HCT116 (cell line): ENCODE measurements at regions not wholly inside any gene's neighbourhood (a gene's known extent, or its start where the extent isn't known, plus 50 kb on each side); places are given as distances from the start of the nearest gene placed in this dataset.

Experiments used
- ATAC-seq: fragments of 200-7000 bp; cut with Tn5 transposase; 2 replicates; pipeline ENCODE4 v1.9.1; 2020; ENCODE audit warnings: mild to moderate bottlenecking, moderate library complexity
- BruUV-seq: library from RNA; stranded (reverse); fragments of 400-500 nt; replicated peaks from 2 replicates; lab custom pipeline; 2021; lab: Mats Ljungman, UMichigan
- CTCF ChIA-PET: fragments of 300-600 bp; sonication (Branson Sonifier 250); formaldehyde crosslinking; loops from one replicate; lab custom pipeline; 2021; ENCODE audit warnings: antibody characterized with exemption; lab: Charles Lee
- POLR2A ChIA-PET: fragments of 300-600, 350-600 bp; sonication (Branson Sonifier 250); formaldehyde crosslinking; loops from one replicate; lab custom pipeline; 2021; ENCODE audit warnings: antibody characterized with exemption; lab: Charles Lee
- RAD21 ChIA-PET, 2 experiments: fragments of 300-600 bp; sonication (Branson Sonifier 250); formaldehyde crosslinking; loops; one replicate each; lab custom pipeline; 2023; ENCODE audit warnings: low total read pairs in 2 of 2; ENCODE audit not compliant: uncharacterized antibody in 2 of 2, unreplicated experiment in 2 of 2, low non-redundant PET in 1 of 2; lab: Charles Lee
- DNase-seq: peaks from one replicate; pipeline ENCODE4 v3.0.0-alpha.2; 2010; ENCODE audit warnings: low read depth, low spot score
- H2AFZ ChIP-seq: fragments of 200-600 bp; shearing (Covaris generic), sonication (generic); 2 replicates; pipeline ENCODE4 v1.6.1; 2017; ENCODE audit warnings: low read depth, mixed run types, mixed read lengths, antibody characterized with exemption, low read length; ENCODE audit not compliant: poor library complexity, severe bottlenecking
- H3K27ac ChIP-seq: 2 replicates; pipeline ENCODE4 v1.5.1; 2012; ENCODE audit warnings: low read depth, low read length
- H3K27me3 ChIP-seq: fragments of 200-600 bp; sonication (generic); 2 replicates; pipeline ENCODE4 v1.6.1; 2016; ENCODE audit warnings: mixed run types, low read length, mixed read lengths; ENCODE audit not compliant: insufficient read depth
- H3K36me3 ChIP-seq, 2 experiments: fragments of 200-500 bp in 1 of 2; fragments of 200-600 bp in 1 of 2; sonication (Bioruptor generic) in 1 of 2; sonication (generic) in 1 of 2; 2 replicates each; pipeline versions ENCODE4 v1.5.1 to v1.6.1; 2014 to 2016; ENCODE audit warnings: low read length in 2 of 2, inconsistent platforms in 1 of 2, mixed read lengths in 1 of 2, mixed run types in 1 of 2; ENCODE audit not compliant: insufficient read depth in 2 of 2, control insufficient read depth in 1 of 2
- H3K4me1 ChIP-seq, 2 experiments: fragments of 200-600 bp in 1 of 2; sonication (generic) in 1 of 2; 2 replicates each; pipeline versions ENCODE4 v1.5.1 to v1.6.1; 2012 to 2017; ENCODE audit warnings: low read length in 2 of 2, inconsistent platforms in 1 of 2, mild to moderate bottlenecking in 1 of 2, mixed read lengths in 1 of 2, mixed run types in 1 of 2, moderate library complexity in 1 of 2; ENCODE audit not compliant: insufficient read depth in 2 of 2, control insufficient read depth in 1 of 2
- H3K4me2 ChIP-seq: fragments of 200-600 bp; sonication (generic); 2 replicates; pipeline ENCODE4 v1.6.1; 2017; ENCODE audit warnings: mixed run types, low read length, mixed read lengths
- H3K4me3 ChIP-seq, 2 experiments: fragments of 200-600 bp in 1 of 2; sonication (generic) in 1 of 2; replicated peaks in 1 of 2; 2 replicates each; pipeline ENCODE4 v1.5.1; 2011 to 2016; ENCODE audit warnings: low read length in 2 of 2, control low read depth in 1 of 2, low read depth in 1 of 2, mild to moderate bottlenecking in 1 of 2, mixed read lengths in 1 of 2, mixed run types in 1 of 2
- H3K79me2 ChIP-seq: fragments of 200-600 bp; sonication (generic); 2 replicates; pipeline ENCODE4 v1.6.1; 2017; ENCODE audit warnings: mild to moderate bottlenecking, mixed run types, low read length, moderate library complexity, mixed read lengths; ENCODE audit not compliant: insufficient read depth
- H3K9ac ChIP-seq: fragments of 200-600 bp; sonication (generic); 2 replicates; pipeline ENCODE4 v1.6.1; 2016; ENCODE audit warnings: low read length, mixed read lengths
- H3K9me2 ChIP-seq: fragments of 200-600 bp; sonication (generic), shearing (Covaris generic); 2 replicates; pipeline ENCODE4 v1.6.1; 2017; ENCODE audit warnings: mixed run types, mild to moderate bottlenecking, moderate library complexity; ENCODE audit not compliant: insufficient read depth
- H3K9me3 ChIP-seq, 2 experiments: fragments of 200-500 bp in 1 of 2; fragments of 200-600 bp in 1 of 2; sonication (Bioruptor generic) in 1 of 2; sonication (generic) in 1 of 2; 2 replicates each; pipeline ENCODE4 v1.6.1; 2014 to 2017; ENCODE audit warnings: low read length in 2 of 2, mixed read lengths in 2 of 2, inconsistent platforms in 1 of 2, low read depth in 1 of 2, mild to moderate bottlenecking in 1 of 2, mixed run types in 1 of 2, moderate library complexity in 1 of 2; ENCODE audit not compliant: control insufficient read depth in 1 of 2, insufficient read depth in 1 of 2
- H4K20me1 ChIP-seq: fragments of 200-600 bp; sonication (generic), shearing (Covaris generic); 2 replicates; pipeline ENCODE4 v1.6.1; 2017; ENCODE audit warnings: mixed run types, mild to moderate bottlenecking, moderate library complexity; ENCODE audit not compliant: insufficient read depth
- CBX3 ChIP-seq: IDR thresholded peaks from 2 replicates; pipeline ENCODE4 v1.6.1; 2012; ENCODE audit warnings: low read depth
- CTCF ChIP-seq, 3 experiments: fragments of 200-600 bp in 1 of 3; sonication (generic) in 1 of 3; IDR thresholded peaks in 2 of 3; conservative IDR thresholded peaks in 1 of 3; 2 replicates each; pipeline ENCODE4 v1.5.1; 2012 to 2017; ENCODE audit warnings: low read depth in 2 of 3, low read length in 2 of 3, antibody characterized with exemption in 1 of 3, borderline replicate concordance in 1 of 3, control low read depth in 1 of 3, mild to moderate bottlenecking in 1 of 3, mixed read lengths in 1 of 3, mixed run types in 1 of 3, moderate library complexity in 1 of 3; ENCODE audit not compliant: insufficient read depth in 1 of 3
- EZH2 ChIP-seq: fragments of 200-600 bp; sonication (generic); IDR thresholded peaks from 2 replicates; pipeline ENCODE4 v1.6.1; 2017; ENCODE audit warnings: antibody characterized with exemption, mixed run types
- FOSL1 ChIP-seq: IDR thresholded peaks from 2 replicates; pipeline ENCODE4 v1.6.1; 2012; ENCODE audit warnings: low read depth
- RAD21 ChIP-seq: IDR thresholded peaks from 2 replicates; pipeline ENCODE4 v1.6.1; 2012; ENCODE audit warnings: low read depth, mild to moderate bottlenecking
- REST ChIP-seq: IDR thresholded peaks from 2 replicates; pipeline ENCODE4 v1.6.1; 2012; ENCODE audit warnings: low read depth
- SIN3A ChIP-seq: IDR thresholded peaks from 2 replicates; pipeline ENCODE4 v1.6.1; 2012; ENCODE audit warnings: low read depth
- SP1 ChIP-seq: IDR thresholded peaks from 2 replicates; pipeline ENCODE4 v1.6.1; 2012; ENCODE audit warnings: low read depth
- SRF ChIP-seq: IDR thresholded peaks from 2 replicates; pipeline ENCODE4 v1.6.1; 2012; ENCODE audit warnings: low read depth
- ZFX ChIP-seq: fragments of 450-650 bp; IDR thresholded peaks from 2 replicates; pipeline ENCODE4 v1.6.1; 2017
- ZNF274 ChIP-seq: fragments of 200-500 bp; sonication (Bioruptor generic); IDR thresholded peaks from 2 replicates; pipeline ENCODE4 v1.6.1; 2014; ENCODE audit warnings: mild to moderate bottlenecking, low read depth, low read length, inconsistent platforms
- intact Hi-C: fragments of 100-400 bp; cut with micrococcal nuclease; formaldehyde crosslinking; loops from 2 replicates; pipeline ENCODE4 v1.10.0; 2022
- TF ChIP-seq, protein P1 (sequence below): IDR thresholded peaks from 2 replicates; pipeline ENCODE4 v1.6.1; 2012

DNA sequence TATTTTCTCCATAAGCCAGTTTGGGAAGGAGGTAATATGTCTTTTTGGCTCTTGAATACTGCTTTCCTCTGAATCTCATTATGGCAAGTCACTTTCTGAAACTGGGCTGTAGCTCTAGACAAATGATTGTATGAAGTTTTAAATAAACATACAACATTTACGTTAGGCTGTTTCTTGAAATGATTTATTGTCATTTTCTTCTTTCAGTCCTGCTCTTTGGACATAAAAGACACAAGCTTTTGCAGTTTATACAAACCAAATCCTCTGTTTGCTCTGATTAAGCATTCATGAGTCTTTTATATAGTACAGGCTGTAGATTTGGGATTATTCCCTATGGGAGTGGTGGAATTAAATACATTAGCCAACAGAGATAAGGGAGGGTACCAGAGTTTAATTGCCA lies 139.7 kb downstream of the CEP120 start:
- no peak for DNase-seq
- intact Hi-C loops, result no loop called here
- POLR2A ChIA-PET, result no interaction called here
- H3K36me3 ChIP-seq, result no peaks in the 10 kb centered on the region
- CTCF ChIA-PET, result no interaction called here
- no peaks in the 10 kb centered on the region for H3K79me2 ChIP-seq
- H3K9ac ChIP-seq, result no peak overlapping the region
- BruUV-seq, result no TSS peak
- no peaks in the 10 kb centered on the region for H3K4me1 ChIP-seq
- no peaks in the 10 kb centered on the region for H3K27me3 ChIP-seq
- no peaks in the 10 kb centered on the region for H3K9me2 ChIP-seq
- RAD21 ChIA-PET, result no interaction called here
- H3K9me3 ChIP-seq, result no peaks in the 10 kb centered on the region
- no peaks in the 10 kb centered on the region for H4K20me1 ChIP-seq
- no peak for TF ChIP-seq SRF
- H3K4me2 ChIP-seq, result no peak overlapping the region
- H3K4me3 ChIP-seq, result no peak overlapping the region
- ATAC-seq, result no peak
- H3K27ac ChIP-seq, result no peak overlapping the region
- H2AFZ ChIP-seq, result no peak overlapping the region

DNA sequence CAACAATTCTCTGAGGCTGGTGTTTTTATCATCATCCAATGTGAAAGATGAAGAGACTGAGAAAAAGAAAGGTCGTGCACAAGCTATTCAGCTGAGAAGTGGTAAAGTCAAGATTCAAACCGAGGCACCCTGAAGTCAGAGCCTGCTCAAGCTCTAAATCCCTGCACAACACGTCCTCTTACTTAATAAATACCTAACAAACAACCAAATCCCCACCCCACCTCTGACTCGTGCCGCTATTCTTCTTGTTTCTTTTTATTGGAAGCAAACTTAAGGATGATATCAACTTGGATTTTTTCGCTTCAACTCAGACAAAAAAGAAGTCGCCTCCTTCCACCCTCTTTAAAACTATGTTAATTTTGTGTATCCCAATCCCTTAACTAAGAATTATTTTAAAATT lies 140.2 kb downstream of the CEP120 start:
- H3K36me3 ChIP-seq, result no peaks in the 10 kb centered on the region
- no peaks in the 10 kb centered on the region for H4K20me1 ChIP-seq
- H3K79me2 ChIP-seq, result no peaks in the 10 kb centered on the region
- intact Hi-C loops, result no loop called here
- ChIA-PET RAD21 (no interaction called here), POLR2A (no interaction called here), CTCF (no interaction called here)
- H3K4me1 ChIP-seq, result no peaks in the 10 kb centered on the region
- DNase-seq (no peak), ATAC-seq (no peak)
- no peak overlapping the region for H3K4me3 ChIP-seq
- no peaks in the 10 kb centered on the region for H3K9me2 ChIP-seq
- TF ChIP-seq SP1 (no peak), CBX3 (no peak), CTCF (IDR thresholded peaks at IDR 0.05 in 2 of 3, conservative IDR thresholded peaks at IDR 0.05 in 1 of 3; ENCODE audit: borderline replicate concordance in 1 of 3, insufficient read depth in 1 of 3, low read depth in 2 of 3, low read length in 2 of 3) (no peak), SRF (no peak), ZNF274 (no peak), ZFX (no peak), EZH2 (no peak), FOSL1 (no peak), REST (no peak), SIN3A (no peak), RAD21 (no peak)
- TF ChIP-seq, protein P1, sequence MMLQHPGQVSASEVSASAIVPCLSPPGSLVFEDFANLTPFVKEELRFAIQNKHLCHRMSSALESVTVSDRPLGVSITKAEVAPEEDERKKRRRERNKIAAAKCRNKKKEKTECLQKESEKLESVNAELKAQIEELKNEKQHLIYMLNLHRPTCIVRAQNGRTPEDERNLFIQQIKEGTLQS, result no peak
- no peak overlapping the region for H2AFZ ChIP-seq
- H3K27me3 ChIP-seq, result no peaks in the 10 kb centered on the region
- no TSS peak for BruUV-seq
- H3K9ac ChIP-seq, result no peak overlapping the region
- no peaks in the 10 kb centered on the region for H3K9me3 ChIP-seq
- H3K27ac ChIP-seq, result no peak overlapping the region
- H3K4me2 ChIP-seq, result no peak overlapping the region
